GM12892 (cell line): ENCODE measurements at regions not wholly inside any gene's neighbourhood (a gene's known extent, or its start where the extent isn't known, plus 50 kb on each side); places are given as distances from the start of the nearest gene placed in this dataset.

ENCODE experiments used
- DNase-seq: peaks from one replicate; pipeline ENCODE4 v3.0.0; 2011; ENCODE audit not compliant: insufficient read length
- FAIRE-seq: peaks from 2 replicates; lab custom pipeline; 2011; peaks lifted over from hg19 to GRCh38; lab: Jason Lieb, UNC
- POLR2A ChIP-seq: IDR thresholded peaks from 2 replicates; pipeline ENCODE4 v1.6.1; 2011; ENCODE audit warnings: low read depth, low read length, control low read depth
- POLR2AphosphoS5 ChIP-seq: IDR thresholded peaks from 2 replicates; pipeline ENCODE4 v1.6.1; 2011; ENCODE audit warnings: low read depth, low read length, control low read depth
- TAF1 ChIP-seq: IDR thresholded peaks from 2 replicates; pipeline ENCODE4 v1.6.1; 2011; ENCODE audit warnings: low read depth, mild to moderate bottlenecking, control low read depth, low read length, borderline replicate concordance

- DNase-seq (no peak), FAIRE-seq (no peak)
- TF ChIP-seq POLR2A = no peak
- TF ChIP-seq TAF1 = no peak
- no peak for TF ChIP-seq POLR2AphosphoS5
Measured at GRCh38 chr3:95184038-95184437, 1121.2 kb downstream of the NSUN3 start.

- TF ChIP-seq POLR2A = no peak
- no peak for TF ChIP-seq POLR2AphosphoS5
- TF ChIP-seq TAF1 = no peak
- no peak for FAIRE-seq
Measured at GRCh38 chr3:95189348-95189747, 1126.5 kb downstream of the NSUN3 start.

DNA sequence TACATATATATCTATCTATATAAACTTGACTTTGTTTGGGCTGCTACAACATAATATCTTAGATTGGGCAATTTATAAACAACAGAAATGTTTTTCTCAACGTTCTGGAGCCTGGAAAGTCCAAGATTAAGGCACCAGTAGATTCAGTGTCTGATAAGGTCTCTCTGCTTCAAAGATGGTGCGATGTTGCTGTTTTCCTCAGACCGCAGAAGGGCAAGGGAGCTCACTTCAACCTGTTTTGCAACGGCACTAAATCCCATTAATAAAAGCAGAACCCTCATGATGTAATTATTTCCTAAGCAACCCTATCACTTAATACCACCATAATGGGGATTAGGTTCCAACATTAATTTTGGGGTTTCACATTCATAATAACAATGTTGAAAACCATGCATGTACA, 1134.8 kb downstream of the NSUN3 start:
- FAIRE-seq = no peak
- TF ChIP-seq TAF1 (no peak), POLR2A (no peak), POLR2AphosphoS5 (no peak)
- DNase-seq = no peak

More at GRCh38 chr3:95189348-95189747, 1126.5 kb downstream of the NSUN3 start:
- no peak for DNase-seq

DNA sequence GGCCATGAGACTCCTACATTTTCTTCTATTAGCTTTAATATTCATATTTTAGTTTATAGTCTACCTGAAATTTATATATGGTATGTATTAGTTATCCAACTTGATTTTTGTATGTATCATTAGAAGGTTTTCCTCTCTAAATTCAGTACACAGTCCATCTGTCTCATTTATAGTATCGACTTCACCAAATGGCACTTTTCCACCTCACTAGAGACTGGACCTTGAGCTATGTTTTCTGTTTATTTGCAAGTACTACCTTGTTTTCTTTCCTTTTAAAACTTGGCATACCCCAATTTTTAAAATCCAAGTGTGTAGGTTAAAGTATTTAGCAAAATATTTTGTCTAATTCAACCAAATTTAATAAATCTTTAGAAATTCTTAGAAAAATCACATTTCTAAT, 1137.5 kb downstream of the NSUN3 start:
- no peak for DNase-seq
- no peak for TF ChIP-seq POLR2AphosphoS5
- FAIRE-seq = no peak

DNA sequence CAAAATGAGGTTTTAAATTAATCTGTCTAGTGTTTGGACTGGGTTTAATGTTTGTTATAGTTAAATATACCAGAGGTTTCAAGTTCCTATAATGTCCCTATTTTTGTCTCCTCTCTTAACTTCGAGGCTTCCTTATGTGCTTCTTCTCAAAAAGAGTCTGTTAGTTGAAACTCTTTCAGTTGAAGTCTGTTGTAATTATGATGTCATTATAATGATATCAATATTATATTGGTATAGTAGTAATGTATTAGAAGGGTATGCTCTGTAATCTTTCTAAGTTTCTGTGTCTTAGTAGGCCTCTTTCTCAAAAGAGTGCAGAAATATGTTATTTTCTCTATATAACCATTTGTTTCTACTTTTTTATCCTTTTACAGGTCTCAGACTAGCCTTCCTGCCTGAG, 1148.0 kb downstream of the NSUN3 start:
- FAIRE-seq (no peak), DNase-seq (no peak)
- TF ChIP-seq POLR2A = no peak
- TF ChIP-seq TAF1 = no peak
- no peak for TF ChIP-seq POLR2AphosphoS5

- no peak for TF ChIP-seq TAF1
- no peak for TF ChIP-seq POLR2AphosphoS5
- no peak for TF ChIP-seq POLR2A
- DNase-seq (no peak), FAIRE-seq (no peak)
Measured at GRCh38 chr3:95212117-95212516, 1149.3 kb downstream of the NSUN3 start.

DNA sequence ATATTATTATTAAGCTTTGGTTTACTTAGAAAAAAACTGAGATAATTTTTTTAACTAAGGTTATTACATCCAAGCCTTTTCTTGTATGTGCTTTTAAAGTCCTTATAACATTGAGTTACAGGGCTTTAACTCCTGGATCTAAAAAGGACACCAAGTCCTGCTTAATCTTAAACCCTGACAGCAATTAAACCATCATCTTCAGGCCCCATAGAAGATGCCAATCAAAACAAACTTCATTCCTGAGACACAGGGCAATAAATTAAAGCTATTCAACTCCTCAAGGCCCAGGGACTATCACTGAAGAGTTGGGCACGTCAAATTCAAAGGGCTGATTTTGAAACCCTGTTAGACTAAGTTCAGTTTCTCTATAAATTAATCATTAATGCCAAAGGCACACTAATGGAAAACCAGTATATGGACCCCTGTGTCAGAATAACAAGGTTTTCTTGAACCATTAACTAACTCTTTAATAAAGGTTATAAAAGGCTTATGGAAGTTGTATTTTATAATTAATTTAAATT, 1152.6 kb downstream of the NSUN3 start:
- DNase-seq = no peak
- no peak for TF ChIP-seq POLR2A
- no peak for TF ChIP-seq POLR2AphosphoS5
- FAIRE-seq = no peak

DNA sequence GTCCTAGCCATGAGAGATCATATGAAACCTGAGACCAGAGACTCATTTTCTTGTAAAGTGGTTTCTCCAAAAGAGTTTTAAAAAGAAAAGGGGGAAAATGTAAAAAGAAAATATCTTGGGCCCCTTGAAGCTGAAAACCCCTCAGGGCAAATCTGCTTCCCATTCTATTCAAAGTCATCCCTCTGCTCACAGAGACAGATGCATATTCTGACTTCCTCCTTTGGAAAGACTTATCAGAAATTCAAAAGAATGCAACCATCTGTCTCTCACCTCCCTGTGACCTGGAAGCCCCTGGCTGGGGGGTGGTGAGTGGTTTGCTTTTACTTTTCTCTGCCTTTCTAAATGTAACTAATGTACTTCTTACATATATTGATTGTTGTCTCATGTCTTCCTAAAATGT, 1154.8 kb downstream of the NSUN3 start:
- TF ChIP-seq TAF1 (no peak), POLR2AphosphoS5 (no peak), POLR2A (no peak)
- FAIRE-seq (no peak), DNase-seq (no peak)

DNA sequence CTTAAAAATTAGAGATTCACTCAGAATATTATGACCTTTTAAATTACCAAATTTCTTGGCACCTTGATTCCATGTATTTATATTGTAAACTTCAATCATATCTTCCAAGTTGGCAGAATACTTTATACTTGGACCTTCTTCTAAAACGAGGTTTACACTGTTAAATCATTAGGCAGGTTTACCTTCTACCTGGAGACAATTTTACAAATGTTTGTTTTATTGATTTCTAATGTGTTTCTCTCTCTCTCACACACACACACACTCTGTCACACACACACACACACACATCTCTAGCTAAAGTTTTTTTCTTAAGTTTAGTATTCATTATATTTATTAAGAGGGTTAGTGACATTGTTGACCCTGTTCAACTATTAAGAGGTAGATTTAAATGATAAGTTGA, 1155.6 kb downstream of the NSUN3 start:
- TF ChIP-seq POLR2AphosphoS5 = no peak
- TF ChIP-seq POLR2A = no peak
- TF ChIP-seq TAF1 = no peak
- no peak for FAIRE-seq

DNA sequence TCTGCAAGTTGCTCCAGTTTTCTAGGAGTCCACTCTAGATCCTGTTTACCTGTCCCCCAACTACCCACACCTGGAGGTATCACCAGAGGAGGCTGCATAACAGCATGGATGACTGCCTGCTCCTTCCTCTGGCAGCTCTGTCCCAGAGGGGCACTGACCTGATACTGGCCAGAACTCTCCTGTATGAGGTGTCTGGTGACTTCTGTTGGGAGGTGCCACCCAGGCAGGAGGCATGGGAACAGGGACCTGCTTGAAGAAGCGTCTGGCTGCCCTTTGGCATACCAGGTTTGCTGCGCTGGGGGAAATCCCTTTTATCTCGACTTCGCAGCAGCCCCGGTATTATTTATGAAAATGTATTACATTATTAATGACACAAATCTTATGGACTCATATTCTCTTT, 1163.6 kb downstream of the NSUN3 start:
- FAIRE-seq = no peak
- no peak for DNase-seq
- TF ChIP-seq POLR2AphosphoS5 (no peak), TAF1 (no peak), POLR2A (no peak)

More for the DNA sequence above, 1155.6 kb downstream of the NSUN3 start:
- DNase-seq = no peak

DNA sequence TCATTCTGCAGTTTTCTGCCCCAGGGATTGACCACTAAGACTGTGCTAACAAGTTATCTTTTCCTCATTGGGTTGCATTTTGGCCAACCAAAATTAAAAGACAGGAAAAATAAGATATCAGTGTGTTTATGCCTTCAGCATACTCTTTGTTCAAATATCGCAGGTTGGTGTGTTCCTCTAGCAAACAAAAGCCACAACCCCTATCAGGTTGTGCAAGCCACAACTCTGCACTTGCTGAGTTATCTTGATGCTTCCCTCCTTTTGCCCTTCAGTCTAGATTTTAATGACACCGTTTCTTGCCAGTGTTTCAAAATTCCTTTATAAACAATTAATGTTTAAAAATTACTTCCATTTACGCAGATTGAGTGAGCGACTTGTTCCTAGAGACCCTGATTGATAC, 1164.2 kb downstream of the NSUN3 start:
- FAIRE-seq (no peak), DNase-seq (no peak)
- no peak for TF ChIP-seq POLR2AphosphoS5
- no peak for TF ChIP-seq POLR2A
- no peak for TF ChIP-seq TAF1

- FAIRE-seq (no peak), DNase-seq (no peak)
- TF ChIP-seq POLR2AphosphoS5 (no peak), POLR2A (no peak), TAF1 (no peak)
Measured at GRCh38 chr3:95228416-95228815, 1165.6 kb downstream of the NSUN3 start.

DNA sequence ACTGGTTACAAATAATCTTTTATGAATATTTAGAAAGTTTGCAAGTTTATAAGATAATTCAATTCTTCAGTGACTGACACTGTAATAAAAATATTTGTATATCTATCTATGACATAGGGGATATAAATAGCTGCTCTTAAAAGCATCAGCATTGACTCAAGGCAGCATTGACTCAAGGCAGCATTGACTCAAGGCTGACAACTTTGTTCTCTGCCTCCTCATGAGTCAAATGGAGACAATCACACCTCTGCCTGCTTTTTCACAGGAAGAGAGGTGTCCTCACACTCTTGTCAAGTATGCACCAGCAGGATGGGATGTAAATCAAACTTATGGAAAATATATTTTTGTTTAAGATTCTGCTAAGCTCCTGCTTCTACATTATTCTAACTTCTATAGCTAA, 1173.1 kb downstream of the NSUN3 start:
- no peak for DNase-seq
- FAIRE-seq = no peak
- no peak for TF ChIP-seq POLR2AphosphoS5
- no peak for TF ChIP-seq POLR2A
- TF ChIP-seq TAF1 = no peak
